ENCODE measurements at regions not wholly inside any gene's neighbourhood (a gene's known extent, or its start where the extent isn't known, plus 50 kb on each side); places are given as distances from the start of the nearest gene placed in this dataset.

DNA sequence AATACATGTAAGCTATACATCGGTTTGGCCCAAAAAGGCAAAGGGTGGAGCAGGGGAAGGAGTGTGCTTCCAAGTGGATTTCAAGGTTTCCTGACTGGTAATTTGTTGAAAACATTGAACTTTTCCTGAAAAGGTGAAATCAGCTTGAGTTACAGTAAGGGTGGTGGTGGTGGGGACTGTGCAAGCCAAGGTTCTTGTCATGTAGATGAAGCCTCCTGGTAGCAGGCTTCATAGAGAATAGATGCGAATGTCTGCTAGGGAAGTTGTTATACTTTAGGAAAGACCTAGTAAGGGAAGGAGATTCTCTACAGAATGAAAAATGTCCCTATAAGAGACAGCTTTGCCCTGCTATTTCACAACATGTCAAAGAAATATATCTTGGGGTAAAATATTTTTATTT is 528.2 kb upstream of the CBLB start:
- no peaks in the 10 kb centered on the region for H3K27me3 ChIP-seq (ENCODE audit: insufficient read depth, low read length)
- H3K9me2 ChIP-seq (ENCODE audit: low read depth, low read length) = no peaks in the 10 kb centered on the region
- no peak overlapping the region for H3K9ac ChIP-seq (ENCODE audit: low read length)
- no peak overlapping the region for H2AFZ ChIP-seq (ENCODE audit: low read length)
- no peak for TF ChIP-seq CTCF (IDR thresholded peaks at IDR 0.05; ENCODE audit: low read length)
- no peak for TF ChIP-seq EZH2 (IDR thresholded peaks at IDR 0.05; ENCODE audit: borderline replicate concordance, low read length)
- H3K4me2 ChIP-seq (ENCODE audit: low read length) = no peak overlapping the region
- no peaks in the 10 kb centered on the region for H3K9me3 ChIP-seq (ENCODE audit: low read length)
- H3K4me1 ChIP-seq (ENCODE audit: insufficient read depth, low read length, severe bottlenecking) = no peaks in the 10 kb centered on the region
- 0 out of 2 replicates have a peak, but pooled peaks cover 4% of the 10 kb centered on the region for H3F3A ChIP-seq (ENCODE audit: insufficient read depth, low read length)
- H3K79me2 ChIP-seq (ENCODE audit: insufficient read depth, low read length) = no peaks in the 10 kb centered on the region
- H3K27ac ChIP-seq (ENCODE audit: low read depth, low read length, poor library complexity, severe bottlenecking) = no peak overlapping the region
- no peaks in the 10 kb centered on the region for H3K36me3 ChIP-seq (ENCODE audit: insufficient read depth, low read length)
- no peak overlapping the region for H3K4me3 ChIP-seq (ENCODE audit: low read depth, low read length, poor library complexity, severe bottlenecking)
- H4K20me1 ChIP-seq (ENCODE audit: insufficient read depth, low read length) = no peaks in the 10 kb centered on the region

DNA sequence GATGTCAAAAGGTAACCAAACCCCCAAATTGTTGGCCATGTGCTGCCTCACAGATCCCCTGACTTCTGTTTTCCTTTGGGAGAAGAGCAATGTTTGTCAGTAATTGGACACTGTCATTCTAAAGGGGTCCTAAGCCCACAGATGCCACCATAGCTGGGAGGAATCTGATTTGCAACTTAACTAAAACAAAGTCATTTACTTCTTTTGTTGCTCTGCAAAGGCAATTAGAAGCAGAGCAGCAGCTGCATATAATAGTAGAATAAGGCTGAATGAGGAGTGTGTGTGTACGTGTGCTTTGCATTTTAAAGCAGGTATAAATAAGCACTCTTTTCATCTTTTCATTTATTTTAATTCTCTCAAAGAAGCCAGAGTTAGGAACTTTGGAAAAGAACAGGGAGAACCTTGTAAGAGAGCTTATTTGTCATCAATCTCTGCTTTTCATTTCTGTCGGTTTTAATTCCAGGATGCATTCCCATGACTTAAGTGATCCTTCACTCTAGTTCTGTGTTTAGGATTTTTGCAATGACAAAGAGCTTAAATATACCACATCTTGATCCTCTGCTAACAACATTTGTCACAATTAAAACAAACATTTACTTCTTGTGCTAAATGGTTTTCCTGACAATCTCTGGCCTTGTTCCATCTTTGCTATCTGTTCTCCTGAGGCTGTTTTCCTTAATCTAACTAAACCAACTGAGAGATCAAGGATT is 530.2 kb upstream of the CBLB start:
- no peak overlapping the region for H2AFZ ChIP-seq (ENCODE audit: low read length)
- H3K9me2 ChIP-seq (ENCODE audit: low read depth, low read length) = no peaks in the 10 kb centered on the region
- H3K4me1 ChIP-seq (ENCODE audit: insufficient read depth, low read length, severe bottlenecking) = peaks cover 9% of the 10 kb centered on the region
- H3K9ac ChIP-seq (ENCODE audit: low read length) = no peak overlapping the region
- H3K4me2 ChIP-seq (ENCODE audit: low read length) = no peak overlapping the region
- no peaks in the 10 kb centered on the region for H3K36me3 ChIP-seq (ENCODE audit: insufficient read depth, low read length)
- H3K27ac ChIP-seq (ENCODE audit: low read depth, low read length, poor library complexity, severe bottlenecking) = no peak overlapping the region
- H3K4me3 ChIP-seq (ENCODE audit: low read depth, low read length, poor library complexity, severe bottlenecking) = no peak overlapping the region
- no peaks in the 10 kb centered on the region for H4K20me1 ChIP-seq (ENCODE audit: insufficient read depth, low read length)
- H3K79me2 ChIP-seq (ENCODE audit: insufficient read depth, low read length) = no peaks in the 10 kb centered on the region
- H3K9me3 ChIP-seq (ENCODE audit: low read length) = no peaks in the 10 kb centered on the region
- TF ChIP-seq EZH2 (IDR thresholded peaks at IDR 0.05; ENCODE audit: borderline replicate concordance, low read length) (no peak), CTCF (IDR thresholded peaks at IDR 0.05; ENCODE audit: low read length) (no peak)
- H3K27me3 ChIP-seq (ENCODE audit: insufficient read depth, low read length) = no peaks in the 10 kb centered on the region
- H3F3A ChIP-seq (ENCODE audit: insufficient read depth, low read length) = 0 out of 2 replicates have a peak, but pooled peaks cover 4% of the 10 kb centered on the region

DNA sequence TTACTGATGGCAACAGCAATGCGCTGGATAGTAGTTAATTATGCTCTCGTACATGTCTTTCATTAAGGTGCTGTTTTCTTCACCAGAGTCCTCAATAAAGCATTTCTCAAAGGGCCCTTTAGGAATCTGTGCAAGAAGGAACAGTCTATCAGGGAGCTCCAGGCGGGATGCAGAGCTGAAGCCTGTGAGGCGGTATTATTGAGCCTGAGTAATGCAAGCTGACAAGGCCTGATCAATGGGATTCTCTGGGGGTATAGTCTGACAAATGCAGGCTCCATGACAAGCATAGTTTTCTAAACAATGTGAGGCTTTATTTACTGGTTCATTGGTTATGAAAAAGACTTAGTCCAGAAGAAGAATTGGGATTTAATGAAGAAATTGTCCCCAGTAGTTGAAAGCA is 530.9 kb upstream of the CBLB start:
- H3K9me2 ChIP-seq (ENCODE audit: low read depth, low read length) = no peaks in the 10 kb centered on the region
- no peak overlapping the region for H3K27ac ChIP-seq (ENCODE audit: low read depth, low read length, poor library complexity, severe bottlenecking)
- H2AFZ ChIP-seq (ENCODE audit: low read length) = no peak overlapping the region
- H3K36me3 ChIP-seq (ENCODE audit: insufficient read depth, low read length) = no peaks in the 10 kb centered on the region
- H3K4me2 ChIP-seq (ENCODE audit: low read length) = no peak overlapping the region
- no peak overlapping the region for H3K4me3 ChIP-seq (ENCODE audit: low read depth, low read length, poor library complexity, severe bottlenecking)
- no peak for TF ChIP-seq EZH2 (IDR thresholded peaks at IDR 0.05; ENCODE audit: borderline replicate concordance, low read length)
- H3K9ac ChIP-seq (ENCODE audit: low read length) = no peak overlapping the region
- no peaks in the 10 kb centered on the region for H4K20me1 ChIP-seq (ENCODE audit: insufficient read depth, low read length)
- 0 out of 2 replicates have a peak, but pooled peaks cover 4% of the 10 kb centered on the region for H3F3A ChIP-seq (ENCODE audit: insufficient read depth, low read length)
- H3K27me3 ChIP-seq (ENCODE audit: insufficient read depth, low read length) = no peaks in the 10 kb centered on the region
- H3K79me2 ChIP-seq (ENCODE audit: insufficient read depth, low read length) = no peaks in the 10 kb centered on the region
- peaks cover 15% of the 10 kb centered on the region for H3K4me1 ChIP-seq (ENCODE audit: insufficient read depth, low read length, severe bottlenecking)
- H3K9me3 ChIP-seq (ENCODE audit: low read length) = no peaks in the 10 kb centered on the region

All from OCI-LY1 (cell line).